ENCODE measurements at regions not wholly inside any gene's neighbourhood (a gene's known extent, or its start where the extent isn't known, plus 50 kb on each side); places are given as distances from the start of the nearest gene placed in this dataset.

GRCh38 chr1:189851806-189852367 lies 625.8 kb downstream of the BRINP3 start:
- TF ChIP-seq, protein P1, sequence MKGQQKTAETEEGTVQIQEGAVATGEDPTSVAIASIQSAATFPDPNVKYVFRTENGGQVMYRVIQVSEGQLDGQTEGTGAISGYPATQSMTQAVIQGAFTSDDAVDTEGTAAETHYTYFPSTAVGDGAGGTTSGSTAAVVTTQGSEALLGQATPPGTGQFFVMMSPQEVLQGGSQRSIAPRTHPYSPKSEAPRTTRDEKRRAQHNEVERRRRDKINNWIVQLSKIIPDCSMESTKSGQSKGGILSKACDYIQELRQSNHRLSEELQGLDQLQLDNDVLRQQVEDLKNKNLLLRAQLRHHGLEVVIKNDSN (IDR thresholded peaks at IDR 0.05), result no peak
- TF ChIP-seq YY1 (IDR thresholded peaks at IDR 0.05; ENCODE audit: low read depth) (no peak), TCF12 (IDR thresholded peaks at IDR 0.05; ENCODE audit: low read depth) (no peak), RAD21 (IDR thresholded peaks at IDR 0.05; ENCODE audit: low read depth) (no peak), FOXM1 (IDR thresholded peaks at IDR 0.05; ENCODE audit: borderline replicate concordance, low read depth) (no peak), EP300 (IDR thresholded peaks at IDR 0.05; ENCODE audit: borderline replicate concordance) (no peak), CREB1 (IDR thresholded peaks at IDR 0.05; ENCODE audit: low read depth) (no peak), TEAD4 (IDR thresholded peaks at IDR 0.05) (no peak), EGR1 (IDR thresholded peaks at IDR 0.05) (no peak), TAF1 (IDR thresholded peaks at IDR 0.05; ENCODE audit: low read depth) (no peak), CEBPB (IDR thresholded peaks at IDR 0.05) (no peak), ZBTB7A (IDR thresholded peaks at IDR 0.05; ENCODE audit: low read depth) (no peak), NFIC (IDR thresholded peaks at IDR 0.05) (no peak)
- TF ChIP-seq, protein P2, sequence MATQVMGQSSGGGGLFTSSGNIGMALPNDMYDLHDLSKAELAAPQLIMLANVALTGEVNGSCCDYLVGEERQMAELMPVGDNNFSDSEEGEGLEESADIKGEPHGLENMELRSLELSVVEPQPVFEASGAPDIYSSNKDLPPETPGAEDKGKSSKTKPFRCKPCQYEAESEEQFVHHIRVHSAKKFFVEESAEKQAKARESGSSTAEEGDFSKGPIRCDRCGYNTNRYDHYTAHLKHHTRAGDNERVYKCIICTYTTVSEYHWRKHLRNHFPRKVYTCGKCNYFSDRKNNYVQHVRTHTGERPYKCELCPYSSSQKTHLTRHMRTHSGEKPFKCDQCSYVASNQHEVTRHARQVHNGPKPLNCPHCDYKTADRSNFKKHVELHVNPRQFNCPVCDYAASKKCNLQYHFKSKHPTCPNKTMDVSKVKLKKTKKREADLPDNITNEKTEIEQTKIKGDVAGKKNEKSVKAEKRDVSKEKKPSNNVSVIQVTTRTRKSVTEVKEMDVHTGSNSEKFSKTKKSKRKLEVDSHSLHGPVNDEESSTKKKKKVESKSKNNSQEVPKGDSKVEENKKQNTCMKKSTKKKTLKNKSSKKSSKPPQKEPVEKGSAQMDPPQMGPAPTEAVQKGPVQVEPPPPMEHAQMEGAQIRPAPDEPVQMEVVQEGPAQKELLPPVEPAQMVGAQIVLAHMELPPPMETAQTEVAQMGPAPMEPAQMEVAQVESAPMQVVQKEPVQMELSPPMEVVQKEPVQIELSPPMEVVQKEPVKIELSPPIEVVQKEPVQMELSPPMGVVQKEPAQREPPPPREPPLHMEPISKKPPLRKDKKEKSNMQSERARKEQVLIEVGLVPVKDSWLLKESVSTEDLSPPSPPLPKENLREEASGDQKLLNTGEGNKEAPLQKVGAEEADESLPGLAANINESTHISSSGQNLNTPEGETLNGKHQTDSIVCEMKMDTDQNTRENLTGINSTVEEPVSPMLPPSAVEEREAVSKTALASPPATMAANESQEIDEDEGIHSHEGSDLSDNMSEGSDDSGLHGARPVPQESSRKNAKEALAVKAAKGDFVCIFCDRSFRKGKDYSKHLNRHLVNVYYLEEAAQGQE (IDR thresholded peaks at IDR 0.05; ENCODE audit: low read depth), result no peak
- TF ChIP-seq, protein P3, sequence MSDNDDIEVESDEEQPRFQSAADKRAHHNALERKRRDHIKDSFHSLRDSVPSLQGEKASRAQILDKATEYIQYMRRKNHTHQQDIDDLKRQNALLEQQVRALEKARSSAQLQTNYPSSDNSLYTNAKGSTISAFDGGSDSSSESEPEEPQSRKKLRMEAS (IDR thresholded peaks at IDR 0.05), result no peak

- TF ChIP-seq EP300 (IDR thresholded peaks at IDR 0.05; ENCODE audit: borderline replicate concordance) (no peak), RAD21 (IDR thresholded peaks at IDR 0.05; ENCODE audit: low read depth) (peak; percentile 60)
These were observed 618.2 kb downstream of the BRINP3 start for GRCh38 chr1:189859385-189859977.

- no peak for TF ChIP-seq TAF1 (IDR thresholded peaks at IDR 0.05; ENCODE audit: low read depth)
- TF ChIP-seq, protein P1 (IDR thresholded peaks at IDR 0.05), result no peak
- no peak for TF ChIP-seq RAD21 (IDR thresholded peaks at IDR 0.05; ENCODE audit: low read depth)
- TF ChIP-seq CREB1 (IDR thresholded peaks at IDR 0.05; ENCODE audit: low read depth), result no peak
- TF ChIP-seq EP300 (IDR thresholded peaks at IDR 0.05; ENCODE audit: borderline replicate concordance), result no peak
- TF ChIP-seq NFIC (IDR thresholded peaks at IDR 0.05), result no peak
- TF ChIP-seq YY1 (IDR thresholded peaks at IDR 0.05; ENCODE audit: low read depth), result no peak
These were observed 611.1 kb downstream of the BRINP3 start for GRCh38 chr1:189866606-189867005.

- TF ChIP-seq CEBPB (IDR thresholded peaks at IDR 0.05), result no peak
- TF ChIP-seq ZBTB7A (IDR thresholded peaks at IDR 0.05; ENCODE audit: low read depth), result no peak
- no peak for TF ChIP-seq EGR1 (IDR thresholded peaks at IDR 0.05)
- TF ChIP-seq RAD21 (IDR thresholded peaks at IDR 0.05; ENCODE audit: low read depth), result no peak
These were observed 609.6 kb downstream of the BRINP3 start for GRCh38 chr1:189868021-189868420.

- TF ChIP-seq FOXM1 (IDR thresholded peaks at IDR 0.05; ENCODE audit: borderline replicate concordance, low read depth), result no peak
- no peak for TF ChIP-seq TAF1 (IDR thresholded peaks at IDR 0.05; ENCODE audit: low read depth)
- no peak for TF ChIP-seq EP300 (IDR thresholded peaks at IDR 0.05; ENCODE audit: borderline replicate concordance)
These were observed 602.8 kb downstream of the BRINP3 start for GRCh38 chr1:189874715-189875435.

DNA sequence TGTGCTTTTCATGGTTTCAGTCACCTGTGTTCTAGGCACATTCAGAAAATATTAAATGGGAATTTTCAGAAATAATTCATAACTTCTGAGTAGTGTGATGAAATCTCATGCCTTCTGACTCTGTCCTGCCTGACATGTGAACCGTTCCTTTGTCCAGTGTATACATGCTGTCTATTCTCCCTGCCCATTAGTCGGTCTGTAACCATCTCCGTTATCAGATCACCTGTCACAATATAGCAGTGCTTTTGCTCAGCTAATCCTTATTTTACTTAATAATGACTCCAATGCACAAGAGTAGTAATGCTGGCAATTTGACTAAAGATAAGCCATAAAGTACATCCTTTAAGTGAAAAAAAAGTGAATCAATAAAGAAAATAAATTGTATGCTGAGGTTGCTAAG lies 597.5 kb downstream of the BRINP3 start:
- TF ChIP-seq CEBPB (IDR thresholded peaks at IDR 0.05), result no peak
- no peak for TF ChIP-seq TAF1 (IDR thresholded peaks at IDR 0.05; ENCODE audit: low read depth)
- TF ChIP-seq, protein P1 (IDR thresholded peaks at IDR 0.05), result no peak
- no peak for TF ChIP-seq CREB1 (IDR thresholded peaks at IDR 0.05; ENCODE audit: low read depth)
- TF ChIP-seq EGR1 (IDR thresholded peaks at IDR 0.05), result no peak
- TF ChIP-seq, protein P3 (IDR thresholded peaks at IDR 0.05), result no peak
- TF ChIP-seq RAD21 (IDR thresholded peaks at IDR 0.05; ENCODE audit: low read depth), result no peak
- no peak for TF ChIP-seq YY1 (IDR thresholded peaks at IDR 0.05; ENCODE audit: low read depth)

- TF ChIP-seq RAD21 (IDR thresholded peaks at IDR 0.05; ENCODE audit: low read depth), result no peak
- TF ChIP-seq NFIC (IDR thresholded peaks at IDR 0.05), result no peak
- TF ChIP-seq, protein P2 (IDR thresholded peaks at IDR 0.05; ENCODE audit: low read depth), result no peak
- no peak for TF ChIP-seq FOXM1 (IDR thresholded peaks at IDR 0.05; ENCODE audit: borderline replicate concordance, low read depth)
- no peak for TF ChIP-seq YY1 (IDR thresholded peaks at IDR 0.05; ENCODE audit: low read depth)
- no peak for TF ChIP-seq TEAD4 (IDR thresholded peaks at IDR 0.05)
- TF ChIP-seq EGR1 (IDR thresholded peaks at IDR 0.05), result no peak
- TF ChIP-seq TCF12 (IDR thresholded peaks at IDR 0.05; ENCODE audit: low read depth), result no peak
- TF ChIP-seq CREB1 (IDR thresholded peaks at IDR 0.05; ENCODE audit: low read depth), result no peak
- TF ChIP-seq ZBTB7A (IDR thresholded peaks at IDR 0.05; ENCODE audit: low read depth), result no peak
- TF ChIP-seq CEBPB (IDR thresholded peaks at IDR 0.05), result no peak
- TF ChIP-seq, protein P1 (IDR thresholded peaks at IDR 0.05), result no peak
- TF ChIP-seq TAF1 (IDR thresholded peaks at IDR 0.05; ENCODE audit: low read depth), result no peak
These were observed 577.8 kb downstream of the BRINP3 start for GRCh38 chr1:189899686-189900425.
